ENCODE measurements at regions not wholly inside any gene's neighbourhood (a gene's known extent, or its start where the extent isn't known, plus 50 kb on each side); places are given as distances from the start of the nearest gene placed in this dataset.

- peaks cover 4% of the 10 kb centered on the region; the same call in 1 of the 2 replicates for H3K4me1 ChIP-seq (ENCODE audit: control insufficient read depth, insufficient read depth, low read length)
- H3K36me3 ChIP-seq (ENCODE audit: control insufficient read depth in 2 of 2, insufficient read depth in 1 of 2, low read length in 2 of 2) = no peaks in the 10 kb centered on the region
- ChIA-PET POLR2A (no interaction called here), CTCF (interaction anchor here (0.6 to 1.1 kb wide), 2 partner anchors 10 to 1175 kb away, joined by 3 to 6 read pairs; no protein-coding TSS in a partner anchor)
- H3K9me3 ChIP-seq (ENCODE audit: control insufficient read depth, insufficient read depth, low read depth, low read length) = no peaks in the 10 kb centered on the region
- no peak overlapping the region for H3K4me3 ChIP-seq (ENCODE audit: low read depth, low read length)
- H3K27ac ChIP-seq (ENCODE audit: extremely low read depth, low read depth, low read length) = no peak overlapping the region
- no peak for TF ChIP-seq ZNF792 (tag by site-specific recombination; IDR thresholded peaks at IDR 0.05)
Measured at GRCh38 chr2:180735799-180736198, 244.6 kb upstream of the UBE2E3 start.

- TF ChIP-seq ZFP3 (tag by site-specific recombination; IDR thresholded peaks at IDR 0.05; ENCODE audit: low read depth) = no peak
- no peak for TF ChIP-seq BCL11A (tag by site-specific recombination; IDR thresholded peaks at IDR 0.05; ENCODE audit: low read depth)
- TF ChIP-seq ZNF704 (tag by site-specific recombination; IDR thresholded peaks at IDR 0.05) = no peak
- no peak for TF ChIP-seq ZBTB44 (tag by site-specific recombination; IDR thresholded peaks at IDR 0.05)
- no peak for TF ChIP-seq ZBTB1 (tag by site-specific recombination; IDR thresholded peaks at IDR 0.05)
- no peak for TF ChIP-seq ZNF157 (tag by site-specific recombination; IDR thresholded peaks at IDR 0.05)
- TF ChIP-seq TRIM28 (IDR thresholded peaks at IDR 0.05; ENCODE audit: borderline replicate concordance, low read length) = no peak
- TF ChIP-seq SCRT1 (tag by site-specific recombination; IDR thresholded peaks at IDR 0.05; ENCODE audit: borderline replicate concordance) = no peak
- TF ChIP-seq HOXC10 (CRISPR knock-in tag; IDR thresholded peaks at IDR 0.05) = no peak
- no peak for TF ChIP-seq ZNF214 (tag by site-specific recombination; IDR thresholded peaks at IDR 0.05; ENCODE audit: borderline replicate concordance)
- no peak for TF ChIP-seq ZNF239 (tag by site-specific recombination; IDR thresholded peaks at IDR 0.05)
- TF ChIP-seq ZNF324 (tag by site-specific recombination; IDR thresholded peaks at IDR 0.05) = no peak
- ChIA-PET POLR2A (no interaction called here), CTCF (interaction anchor here (0.5 to 1.2 kb wide), 5 partner anchors 62 to 610 kb away, joined by 3 read pairs; partner anchors contain the start of gene UBE2E3)
- peaks cover 4% of the 10 kb centered on the region; the same call in 1 of the 2 replicates for H3K4me1 ChIP-seq (ENCODE audit: control insufficient read depth, insufficient read depth, low read length)
- no peak overlapping the region for H3K27ac ChIP-seq (ENCODE audit: extremely low read depth, low read depth, low read length)
- no peaks in the 10 kb centered on the region for H3K9me3 ChIP-seq (ENCODE audit: control insufficient read depth, insufficient read depth, low read depth, low read length)
- H3K4me3 ChIP-seq (ENCODE audit: low read depth, low read length) = no peak overlapping the region
- no peaks in the 10 kb centered on the region for H3K36me3 ChIP-seq (ENCODE audit: control insufficient read depth in 2 of 2, insufficient read depth in 1 of 2, low read length in 2 of 2)
Measured at GRCh38 chr2:180734382-180734781, 246.0 kb upstream of the UBE2E3 start.

- H3K9me3 ChIP-seq (ENCODE audit: control insufficient read depth, insufficient read depth, low read depth, low read length) = no peaks in the 10 kb centered on the region
- peaks cover 4% of the 10 kb centered on the region; the same call in 1 of the 2 replicates for H3K4me1 ChIP-seq (ENCODE audit: control insufficient read depth, insufficient read depth, low read length)
- no peak overlapping the region for H3K4me3 ChIP-seq (ENCODE audit: low read depth, low read length)
- no peak overlapping the region for H3K27ac ChIP-seq (ENCODE audit: extremely low read depth, low read depth, low read length)
- POLR2A ChIA-PET = no interaction called here
- TF ChIP-seq KLF7 (tag by site-specific recombination; IDR thresholded peaks at IDR 0.05; ENCODE audit: borderline replicate concordance) (no peak), ZNF596 (tag by site-specific recombination; IDR thresholded peaks at IDR 0.05) (no peak), KLF10 (tag by site-specific recombination; IDR thresholded peaks at IDR 0.05) (no peak), ZNF121 (tag by site-specific recombination; IDR thresholded peaks at IDR 0.05) (no peak), ZNF600 (tag by site-specific recombination; IDR thresholded peaks at IDR 0.05) (no peak), ZNF626 (tag by site-specific recombination; IDR thresholded peaks at IDR 0.05) (no peak), ZNF239 (tag by site-specific recombination; IDR thresholded peaks at IDR 0.05) (no peak), ZFP69B (tag by site-specific recombination; IDR thresholded peaks at IDR 0.05) (no peak)
- H3K36me3 ChIP-seq (ENCODE audit: control insufficient read depth in 2 of 2, insufficient read depth in 1 of 2, low read length in 2 of 2) = no peaks in the 10 kb centered on the region
- CTCF ChIA-PET = interaction anchor here (1.2 kb wide), 1 partner anchor 247 kb away, joined by 3 read pairs; the partner anchor contains the start of gene UBE2E3
Measured at GRCh38 chr2:180733330-180733729, 247.1 kb upstream of the UBE2E3 start.
